HG03039 (cell line): ENCODE measurements at regions not wholly inside any gene's neighbourhood (a gene's known extent, or its start where the extent isn't known, plus 50 kb on each side); places are given as distances from the start of the nearest gene placed in this dataset.
"Not testable (repeated sequence)": the region's sequence is repeated elsewhere in the genome, so short reads cannot be mapped to it uniquely, and the experiment has no call there.

Source experiments
- ATAC-seq: cut with Tn5 transposase; IDR thresholded peaks from one replicate; pipeline ENCODE4 v1.9.1; 2021; ENCODE audit warnings: mild to moderate bottlenecking, moderate library complexity; ENCODE audit not compliant: unreplicated experiment

DNA sequence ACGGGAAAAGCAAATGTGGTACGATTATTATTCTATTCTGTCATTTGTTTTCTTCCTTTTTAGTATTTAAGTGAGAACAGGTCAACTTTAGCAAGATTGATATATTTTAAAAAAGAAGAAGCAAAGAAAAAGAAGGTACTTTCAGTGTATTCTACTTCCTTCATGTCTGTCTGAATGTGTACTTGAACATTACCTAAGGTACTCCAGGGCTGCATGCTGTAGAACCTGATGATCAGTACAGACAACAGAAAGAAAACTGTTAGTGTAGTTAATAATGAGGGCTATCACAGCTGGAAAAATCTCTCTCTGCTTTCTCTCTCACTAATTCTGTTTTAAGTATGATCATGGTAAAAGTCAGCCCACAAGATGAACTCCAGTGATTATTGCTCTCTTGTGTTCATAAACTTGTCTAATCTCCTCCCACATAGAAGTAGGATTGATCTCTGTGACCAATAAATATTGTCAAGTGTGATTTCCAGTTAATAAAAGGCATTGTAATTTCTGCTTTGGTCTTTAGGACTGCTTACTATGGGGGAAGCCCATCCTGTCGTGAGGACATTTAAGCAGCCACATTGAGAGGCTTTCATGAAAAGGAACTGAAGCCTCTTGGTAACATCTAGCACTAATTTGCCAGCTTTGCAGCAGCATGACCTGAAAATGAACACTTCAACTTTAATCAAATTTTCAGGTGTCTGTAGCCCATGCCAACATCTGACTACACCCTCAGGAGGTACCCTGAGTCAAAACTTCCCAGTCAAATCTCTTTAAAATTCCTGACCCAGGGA, 864.0 kb upstream of the ACO1 start:
- peak; percentile 59 for ATAC-seq

DNA sequence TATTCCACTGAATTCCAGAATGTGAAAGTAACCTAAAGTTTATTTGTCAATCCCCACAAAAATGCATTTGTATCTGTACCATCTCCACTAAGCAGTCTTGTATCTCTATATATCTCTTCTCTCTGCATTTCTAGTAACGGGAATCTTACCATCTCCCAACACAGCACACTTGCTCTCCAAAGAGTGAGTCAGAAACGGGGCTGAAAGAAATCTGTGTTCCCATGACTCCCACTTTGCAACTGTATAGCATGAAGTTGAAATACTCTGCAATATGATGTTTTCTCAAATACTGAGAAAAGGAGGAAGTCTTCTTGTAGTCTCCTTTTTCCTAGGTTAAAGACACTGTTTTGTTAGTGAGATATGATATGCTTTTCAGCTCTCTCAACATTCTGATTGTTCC, 848.8 kb upstream of the ACO1 start:
- no peak for ATAC-seq

DNA sequence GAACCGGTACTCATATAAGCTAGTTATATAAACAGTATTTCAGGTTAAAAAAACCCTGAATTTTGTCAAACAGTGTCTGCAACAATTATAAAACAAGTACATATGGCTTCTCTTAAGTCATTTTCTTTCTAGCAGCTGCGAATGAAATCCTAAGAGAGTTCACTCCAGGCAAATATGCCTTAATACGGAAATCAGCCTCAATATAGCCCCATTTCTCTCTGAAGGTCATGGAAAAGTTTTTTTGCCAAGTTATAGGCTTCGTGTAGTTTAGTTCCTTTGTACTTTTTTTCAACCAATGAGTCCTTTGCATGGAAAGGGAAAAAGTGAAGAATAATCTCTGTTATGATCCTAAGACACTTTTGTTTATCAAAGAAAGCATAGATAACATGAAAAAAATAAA, 848.0 kb upstream of the ACO1 start:
- ATAC-seq, result no peak

DNA sequence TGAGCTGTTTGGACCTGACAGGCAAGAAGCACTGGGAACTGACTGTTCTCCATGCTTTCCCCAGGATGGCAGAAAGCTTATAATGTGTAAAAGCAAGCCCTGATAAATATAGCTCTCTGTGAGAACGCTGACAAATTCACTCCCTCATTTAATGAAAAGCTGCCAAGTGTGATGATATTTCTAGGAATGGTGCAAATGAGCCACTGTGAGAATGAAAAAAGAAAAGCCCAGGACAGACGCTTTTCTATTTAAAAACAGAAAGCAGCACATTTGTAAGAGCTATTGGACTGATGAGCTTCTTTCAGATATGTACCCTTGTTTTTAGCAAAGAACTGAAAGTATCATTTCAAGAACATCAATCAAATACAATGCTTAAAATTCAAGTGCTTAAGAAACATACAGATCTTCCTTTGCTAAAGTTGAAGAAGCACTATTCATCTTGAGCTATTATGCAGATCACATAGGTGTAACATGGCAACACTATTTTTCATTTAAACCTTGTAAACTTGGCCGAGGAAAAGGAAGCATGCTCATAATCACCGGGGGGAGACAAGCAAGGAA, 842.6 kb upstream of the ACO1 start:
- ATAC-seq, result no peak

DNA sequence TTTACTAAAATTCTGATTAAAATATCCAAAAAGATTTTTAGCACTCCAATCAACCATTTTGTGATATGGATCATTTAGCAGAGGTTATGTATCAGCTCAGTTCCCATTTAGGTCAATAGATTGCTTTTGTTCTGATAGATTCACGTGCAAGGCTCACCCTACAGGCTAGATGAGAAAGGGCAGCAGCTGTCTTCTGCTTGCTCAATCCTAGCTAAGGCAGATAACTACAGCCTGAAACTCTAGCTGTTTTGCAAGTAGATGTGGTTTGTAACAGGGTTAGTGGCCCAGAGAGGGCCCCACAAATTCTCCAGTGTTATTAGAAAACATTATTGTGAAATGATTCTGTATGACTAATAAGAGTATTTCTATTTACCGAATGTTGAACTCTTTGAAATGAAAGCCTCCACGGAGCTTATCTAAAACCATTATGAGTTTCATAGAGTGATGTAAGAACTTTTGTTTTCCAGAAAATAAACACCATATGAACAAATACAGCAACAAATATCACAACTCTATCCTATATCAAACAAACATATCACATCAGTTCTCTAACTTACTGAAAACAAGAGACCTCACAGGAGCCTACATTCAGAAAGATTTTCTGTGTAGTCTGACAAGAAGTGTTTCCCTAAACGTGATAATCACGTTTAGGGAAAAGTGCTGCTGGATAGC, 841.9 kb upstream of the ACO1 start:
- ATAC-seq, result peak; percentile 100

DNA sequence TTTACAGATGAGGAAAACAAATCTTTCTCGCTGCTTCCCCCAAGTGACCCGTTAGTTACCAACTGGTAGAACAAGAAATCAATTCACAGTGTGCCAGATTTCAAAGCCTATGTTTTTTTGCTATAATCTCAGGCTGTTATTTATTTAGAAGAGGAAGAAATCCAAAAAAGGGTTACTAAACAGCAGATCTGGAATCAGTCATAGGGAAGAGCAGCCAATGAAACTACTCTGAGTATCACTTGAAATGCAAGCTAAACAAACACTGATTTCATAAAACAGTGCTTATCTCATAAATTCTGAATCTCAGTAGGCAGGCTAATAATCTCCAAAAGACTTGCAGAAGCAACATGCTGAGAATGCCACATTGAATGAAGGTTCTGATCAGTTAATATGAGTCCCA, 829.5 kb upstream of the ACO1 start:
- ATAC-seq, result no peak

DNA sequence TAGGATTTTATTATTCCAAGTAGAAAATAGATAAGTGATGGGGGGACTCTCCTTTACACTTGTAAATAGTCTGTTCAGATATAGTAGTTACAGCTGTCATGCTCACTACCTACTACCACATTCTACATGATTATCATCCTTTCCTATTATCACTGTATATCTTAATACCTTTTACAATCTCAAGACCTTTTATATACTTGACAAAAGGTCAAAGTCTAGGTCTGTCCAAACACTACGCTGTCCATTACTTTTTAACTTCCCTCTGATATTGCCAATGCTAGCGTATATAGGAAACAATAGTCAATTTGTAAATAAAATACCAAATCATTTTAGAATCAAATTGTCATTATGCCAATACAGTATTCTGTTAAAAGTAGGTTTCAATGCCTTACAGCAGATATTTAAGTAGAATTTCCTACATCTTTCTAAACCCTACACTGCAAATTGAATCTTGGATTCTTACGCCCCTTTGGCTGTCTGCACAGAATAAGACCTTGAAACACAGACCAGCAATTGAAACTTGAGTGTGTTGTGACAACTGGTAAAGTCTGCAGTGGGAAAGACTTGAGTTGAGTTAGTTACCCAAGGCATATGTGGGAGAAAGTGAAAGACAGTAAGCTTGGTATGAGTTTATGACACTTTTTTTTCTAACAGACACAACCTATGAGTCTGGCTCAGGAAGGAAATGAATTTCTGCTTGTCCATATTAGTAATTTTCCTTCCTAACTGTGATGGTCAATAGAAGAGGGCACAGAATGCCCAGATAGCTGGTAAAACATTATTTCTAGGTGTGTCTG, 827.6 kb upstream of the ACO1 start:
- ATAC-seq, result no peak

DNA sequence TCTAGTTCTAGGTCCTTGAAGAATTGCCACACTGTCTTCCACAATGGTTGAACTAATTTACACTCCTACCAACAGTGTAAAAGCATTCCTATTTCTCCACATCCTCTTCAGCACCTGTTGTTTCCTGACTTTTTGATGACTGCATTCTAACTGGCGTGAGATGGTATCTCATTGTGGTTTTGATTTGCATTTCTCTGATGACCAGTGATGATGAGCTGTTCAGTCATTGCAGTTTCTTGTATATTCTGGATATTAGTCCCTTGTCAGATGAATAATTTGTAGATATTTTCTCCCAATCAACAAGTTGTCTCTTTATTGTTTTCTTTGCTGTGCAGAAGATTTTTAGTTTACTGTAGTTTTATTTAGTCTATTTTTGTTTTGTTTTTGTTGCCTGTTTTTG, 812.3 kb upstream of the ACO1 start:
- not testable (repeated sequence) for ATAC-seq

DNA sequence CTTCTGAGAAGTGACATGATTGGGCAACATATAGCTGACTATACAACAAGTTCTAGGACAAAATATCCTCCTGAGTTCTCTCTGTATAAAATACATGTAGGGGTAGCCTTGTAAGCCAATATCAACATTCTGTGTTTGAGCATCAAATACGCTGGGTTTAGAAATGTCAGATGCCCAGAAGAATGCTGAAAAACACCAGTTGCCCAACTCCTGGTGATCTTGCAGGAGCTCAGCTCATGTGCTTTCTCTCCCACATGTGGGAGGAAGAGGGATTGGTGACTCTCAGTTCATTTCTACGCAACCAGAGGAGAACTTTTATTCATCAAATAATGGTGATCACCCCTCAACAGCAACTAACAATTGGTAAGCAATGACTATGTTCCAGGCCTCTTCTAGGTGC, 810.9 kb upstream of the ACO1 start:
- no peak for ATAC-seq

DNA sequence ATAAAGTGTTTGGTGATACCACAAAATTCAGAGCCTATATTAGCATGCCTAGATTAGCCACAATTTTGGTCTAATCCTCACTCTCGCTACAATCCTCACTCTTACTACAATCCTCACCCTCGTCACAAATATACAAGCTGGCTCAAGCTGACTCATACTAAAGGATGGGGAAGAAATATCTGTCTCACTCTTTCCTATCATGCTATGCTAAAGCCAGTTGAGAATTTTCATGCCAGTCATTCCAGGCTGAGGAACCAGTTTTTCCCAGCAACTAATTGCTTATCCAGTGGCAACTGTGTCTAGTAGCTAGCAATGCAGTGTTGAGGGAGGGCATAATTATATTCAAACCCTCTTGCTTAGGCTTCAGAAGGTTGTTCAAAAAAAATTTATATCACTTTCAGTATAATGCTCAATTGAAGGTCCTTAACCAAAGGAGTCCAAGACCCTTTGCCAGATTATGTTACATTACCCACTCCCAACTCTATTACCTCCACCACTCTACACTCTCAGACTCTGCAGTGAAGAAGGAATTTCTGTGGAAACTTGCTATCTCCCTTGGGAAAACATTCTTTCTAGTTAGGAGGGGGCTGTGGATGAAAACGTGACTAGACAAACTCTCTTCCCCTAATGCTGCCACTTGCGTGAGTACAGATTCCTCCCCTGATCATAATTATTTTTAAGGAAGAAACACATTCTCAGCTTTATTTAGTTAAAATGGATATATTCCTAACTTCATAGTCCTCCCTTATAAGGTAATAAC, 810.3 kb upstream of the ACO1 start:
- no peak for ATAC-seq

DNA sequence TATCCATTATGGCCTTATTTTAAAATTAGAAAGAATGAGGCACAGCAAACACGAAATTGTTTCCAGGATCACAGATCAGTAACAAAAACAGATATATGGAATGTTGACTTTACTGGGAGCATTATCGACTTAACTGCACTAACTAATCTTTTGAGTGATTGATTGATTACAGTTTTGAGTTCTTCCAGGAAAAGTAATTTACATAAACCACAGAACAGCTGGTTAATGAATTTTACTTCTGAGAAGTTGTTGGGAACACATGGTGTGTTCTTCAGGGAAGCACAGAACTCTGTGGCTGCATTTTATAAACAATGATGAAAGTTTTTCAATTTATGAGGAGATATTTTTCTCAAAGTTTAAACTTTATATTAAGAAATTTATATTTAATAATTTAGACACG, 802.4 kb upstream of the ACO1 start:
- ATAC-seq, result no peak

DNA sequence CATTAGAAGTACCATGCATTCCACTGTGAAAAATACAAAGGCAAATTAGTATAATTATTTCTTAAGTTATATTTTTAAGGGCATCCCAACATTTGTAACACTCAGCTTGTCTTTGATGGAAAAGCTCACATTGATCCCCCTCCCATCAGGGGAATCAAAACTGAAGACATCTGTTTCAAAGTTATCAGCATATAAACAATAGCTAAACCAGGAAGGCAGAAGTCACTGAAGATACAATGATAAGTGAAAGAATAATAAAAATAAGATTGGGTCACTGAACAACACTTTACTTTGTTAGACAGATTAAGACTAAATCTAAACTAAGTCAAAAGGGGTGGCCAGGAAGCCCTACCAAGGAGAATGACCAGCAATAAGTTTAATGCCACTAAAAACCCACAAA, 801.9 kb upstream of the ACO1 start:
- ATAC-seq, result no peak

DNA sequence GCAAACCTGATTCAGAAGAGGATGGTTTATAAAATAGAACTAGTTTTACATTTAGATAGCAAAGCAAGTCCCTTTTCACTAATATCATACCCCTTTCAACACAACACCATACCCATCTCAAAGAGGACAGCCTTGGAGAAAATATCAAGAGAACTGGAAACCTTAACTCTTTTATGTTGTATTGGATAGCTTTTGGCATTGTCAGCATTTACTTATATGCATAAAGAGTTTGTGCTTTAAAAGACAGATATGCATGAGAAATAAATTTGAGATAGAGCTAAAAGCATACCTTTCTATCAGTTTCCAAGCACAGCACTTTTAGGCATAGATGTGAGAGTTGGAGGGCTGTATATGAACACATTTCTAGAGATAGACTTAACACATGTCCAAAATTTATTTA, 799.3 kb upstream of the ACO1 start:
- ATAC-seq, result no peak

DNA sequence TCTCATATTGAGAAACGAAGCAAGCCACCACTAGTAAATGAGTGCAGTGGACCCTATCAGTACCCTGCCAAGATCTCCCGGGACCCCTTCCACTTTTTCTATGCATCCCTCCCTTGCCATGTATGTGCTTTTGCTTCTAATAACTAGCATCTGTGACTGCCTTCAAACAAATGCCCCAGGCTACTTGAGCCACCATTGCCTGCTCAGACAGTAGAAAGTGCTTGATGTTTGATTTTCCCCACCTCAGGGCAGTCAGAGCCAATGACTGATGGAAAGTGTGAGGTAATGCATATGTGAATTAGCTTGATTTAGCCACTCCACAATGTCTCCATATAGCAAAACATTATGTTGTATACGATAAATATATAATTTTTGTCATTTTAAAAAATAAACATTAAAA, 797.3 kb upstream of the ACO1 start:
- no peak for ATAC-seq

DNA sequence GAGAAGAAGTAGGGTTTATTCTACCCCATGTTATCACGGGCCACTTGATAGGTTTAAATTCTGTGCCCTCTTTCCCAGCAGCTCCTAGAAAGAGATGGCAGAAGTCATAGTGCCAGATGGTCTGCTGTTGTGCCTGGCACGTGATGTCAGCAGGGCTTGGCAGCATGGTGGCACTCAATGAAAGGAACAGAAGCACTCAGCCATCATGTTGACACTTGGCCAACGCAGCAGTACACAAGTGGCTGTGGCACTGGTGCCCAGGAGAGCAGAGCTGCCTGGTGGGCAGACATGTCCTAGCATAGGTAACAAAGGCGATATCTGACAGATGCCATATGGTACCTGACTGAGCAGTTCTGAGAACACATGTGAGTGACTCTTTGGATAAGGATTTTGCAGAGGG, 796.4 kb upstream of the ACO1 start:
- no peak for ATAC-seq

DNA sequence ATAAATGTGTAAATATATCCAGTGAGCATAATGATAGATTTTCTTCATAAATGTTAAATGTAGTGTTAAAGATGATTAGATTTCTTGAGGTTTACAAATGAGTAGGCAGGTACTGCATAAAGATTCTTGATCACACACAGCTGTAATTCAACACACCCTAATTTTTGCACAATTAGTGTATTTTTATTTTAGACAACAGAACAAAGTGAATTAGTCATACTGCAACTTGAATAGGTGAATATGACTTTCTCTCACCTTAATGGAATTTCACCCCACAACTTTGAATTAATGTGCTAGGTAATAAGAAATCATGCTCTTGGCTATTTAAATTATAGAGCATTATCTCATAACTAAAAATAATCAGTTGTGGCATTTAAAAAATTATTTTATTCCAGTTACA, 795.7 kb upstream of the ACO1 start:
- no peak for ATAC-seq

DNA sequence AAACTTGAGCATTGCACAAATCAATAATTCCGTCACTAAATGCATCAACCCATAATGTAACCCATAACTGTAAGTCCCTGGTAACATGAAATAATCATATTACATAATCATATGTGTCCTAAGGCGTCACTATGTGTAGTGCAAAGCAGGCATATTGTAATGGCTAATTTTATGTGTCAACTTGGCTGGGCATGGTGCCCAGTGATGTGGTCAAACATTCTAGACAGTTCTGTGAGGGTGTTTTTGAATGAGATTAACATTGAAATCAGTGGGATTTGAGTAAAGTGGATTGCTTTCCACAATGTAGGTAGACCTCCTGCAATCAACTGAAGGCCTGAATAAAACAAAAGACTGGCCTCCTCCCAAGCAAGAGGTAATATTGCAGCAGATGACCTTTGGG, 794.4 kb upstream of the ACO1 start:
- no peak for ATAC-seq

DNA sequence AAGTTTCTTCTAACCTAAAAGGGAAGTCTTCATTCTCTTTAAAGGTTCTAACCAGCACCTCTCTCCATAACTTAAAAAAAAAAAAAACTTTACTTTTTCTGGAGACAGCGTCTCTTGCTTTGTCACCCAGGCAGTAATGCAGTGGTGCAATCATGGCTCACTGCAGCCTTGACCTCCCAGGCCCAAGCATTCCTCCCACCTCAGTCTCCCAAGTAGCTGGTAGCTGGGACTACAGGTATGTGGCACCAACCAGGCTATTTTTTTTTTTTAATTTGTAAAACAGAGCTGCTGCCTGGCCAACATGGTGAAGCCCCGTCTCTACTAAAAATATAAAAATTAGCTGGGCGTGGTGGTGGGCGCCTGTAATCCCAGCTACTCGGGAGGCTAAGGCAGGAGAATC, 787.4 kb upstream of the ACO1 start:
- not testable (repeated sequence) for ATAC-seq

DNA sequence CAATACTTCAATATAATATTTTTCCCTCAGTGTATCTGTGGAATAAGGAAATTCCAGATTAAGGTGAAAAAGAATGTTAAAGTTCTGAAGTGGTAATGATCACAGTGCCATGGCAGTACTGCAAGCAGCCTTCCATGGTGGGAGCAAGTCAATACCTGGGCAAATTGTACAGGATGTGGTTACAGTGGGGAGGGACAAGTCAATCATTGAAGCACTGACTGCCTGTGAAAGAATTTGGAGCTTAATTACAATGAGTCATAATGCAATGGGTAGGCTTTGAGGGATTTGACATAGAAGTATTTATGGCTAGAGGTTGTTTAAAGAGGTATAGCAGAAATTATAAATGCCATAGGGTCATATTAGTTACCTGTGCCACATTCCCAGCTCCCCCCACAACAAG, 786.5 kb upstream of the ACO1 start:
- no peak for ATAC-seq

DNA sequence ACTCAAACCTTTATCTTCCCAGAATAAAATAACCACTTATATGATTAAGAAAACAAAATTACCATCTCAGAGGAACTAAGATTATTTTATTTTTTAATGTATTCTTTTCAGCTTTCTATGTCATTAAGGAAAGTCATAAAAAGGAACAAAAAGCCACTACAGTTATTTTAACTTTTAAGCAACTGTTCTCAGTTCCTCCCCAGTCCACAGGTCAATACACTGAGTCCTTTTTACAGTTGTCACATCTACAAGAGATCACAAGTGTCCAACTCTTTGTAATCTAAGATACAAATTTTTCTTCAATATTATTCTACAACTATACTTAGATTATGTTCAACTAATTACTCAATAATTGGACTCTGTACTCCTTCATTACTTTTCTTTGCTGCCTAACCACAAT, 782.8 kb upstream of the ACO1 start:
- no peak for ATAC-seq

DNA sequence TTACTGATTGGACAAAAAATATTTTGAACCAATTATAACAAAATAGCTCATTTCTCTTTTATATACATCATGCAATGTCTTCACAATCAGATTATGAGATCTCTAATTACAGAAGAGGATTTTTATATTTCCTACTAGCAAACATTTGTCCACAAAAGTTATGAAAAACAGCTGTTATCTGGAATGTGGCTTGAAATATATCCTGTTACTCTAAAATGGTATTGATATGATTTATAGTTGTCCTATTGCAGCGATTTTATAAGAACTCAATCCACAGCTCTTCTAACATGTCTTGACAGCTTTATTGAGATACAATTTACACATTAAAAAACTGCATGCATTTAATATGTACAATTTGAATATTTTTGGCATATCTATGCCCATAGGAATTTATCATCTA, 779.9 kb upstream of the ACO1 start:
- ATAC-seq, result no peak
